ENCODE measurements at regions not wholly inside any gene's neighbourhood (a gene's known extent, or its start where the extent isn't known, plus 50 kb on each side); places are given as distances from the start of the nearest gene placed in this dataset.

GRCh38 chr12:113587720-113588119, 116.0 kb upstream of the LHX5 start:
- Histone ChIP-seq H3K27me3 (no peaks in the 10 kb centered on the region), H3K36me3 (no peaks in the 10 kb centered on the region), H3K9me3 (no peaks in the 10 kb centered on the region), H3K27ac (no peak overlapping the region), H3K4me3 (no peak overlapping the region), H3K4me1 (peaks cover 0 to 5% (median 1%) of the 10 kb centered on the region in 4 donors)
- TF ChIP-seq POLR2A (IDR thresholded peaks at IDR 0.05), result no peak
- TF ChIP-seq CTCF (IDR thresholded peaks at IDR 0.05), result no peak
- DNase-seq, result no peak

GRCh38 chr12:113586461-113586860, 114.8 kb upstream of the LHX5 start:
- H3K27ac ChIP-seq, result no peak overlapping the region
- no peaks in the 10 kb centered on the region for H3K36me3 ChIP-seq
- peaks cover 0 to 2% (median under 1%) of the 10 kb centered on the region in 4 donors for H3K4me1 ChIP-seq
- peaks cover 0 to 4% (median 0%) of the 10 kb centered on the region in 4 donors for H3K9me3 ChIP-seq
- TF ChIP-seq CTCF (IDR thresholded peaks at IDR 0.05) (no peak), POLR2A (IDR thresholded peaks at IDR 0.05) (no peak)
- H3K4me3 ChIP-seq, result no peak overlapping the region
- no peaks in the 10 kb centered on the region for H3K27me3 ChIP-seq
- no peak for DNase-seq

GRCh38 chr12:113582521-113583218, 111.0 kb upstream of the LHX5 start:
- Histone ChIP-seq H3K4me3 (no peak overlapping the region), H3K27ac (no peak overlapping the region), H3K4me1 (no peaks in the 10 kb centered on the region), H3K36me3 (no peaks in the 10 kb centered on the region), H3K9me3 (peaks cover 0 to 4% (median 0%) of the 10 kb centered on the region in 4 donors), H3K27me3 (no peaks in the 10 kb centered on the region)
- TF ChIP-seq CTCF (IDR thresholded peaks at IDR 0.05) (no peak), POLR2A (IDR thresholded peaks at IDR 0.05) (no peak)
- no peak for DNase-seq

- TF ChIP-seq POLR2A (IDR thresholded peaks at IDR 0.05), result no peak
- TF ChIP-seq CTCF (IDR thresholded peaks at IDR 0.05), result no peak
- Histone ChIP-seq H3K27me3 (no peaks in the 10 kb centered on the region), H3K27ac (no peak overlapping the region), H3K4me3 (no peak overlapping the region), H3K36me3 (no peaks in the 10 kb centered on the region), H3K9me3 (peaks cover 0 to 4% (median 0%) of the 10 kb centered on the region in 4 donors), H3K4me1 (no peaks in the 10 kb centered on the region)
- no peak for DNase-seq
Observed at GRCh38 chr12:113581342-113581741, 109.7 kb upstream of the LHX5 start.

GRCh38 chr12:113580437-113580836, 108.8 kb upstream of the LHX5 start:
- Histone ChIP-seq H3K9me3 (peaks cover 0 to 4% (median 0%) of the 10 kb centered on the region in 4 donors), H3K4me3 (no peak overlapping the region), H3K27me3 (no peaks in the 10 kb centered on the region), H3K27ac (no peak overlapping the region), H3K4me1 (no peaks in the 10 kb centered on the region), H3K36me3 (no peaks in the 10 kb centered on the region)
- DNase-seq, result no peak
- no peak for TF ChIP-seq CTCF (IDR thresholded peaks at IDR 0.05)
- TF ChIP-seq POLR2A (IDR thresholded peaks at IDR 0.05), result no peak
